NCI-H2171 treated with DMSO at 0.1 percent for 48 hours (cell line): ENCODE measurements at regions not wholly inside any gene's neighbourhood (a gene's known extent, or its start where the extent isn't known, plus 50 kb on each side); places are given as distances from the start of the nearest gene placed in this dataset.
A peak's percentile ranks its signal among the peaks of the same experiment; 100 is the strongest.

Experiments used
- DNase-seq: peaks from one replicate; lab custom pipeline; 2025; lab: John Stamatoyannopoulos, UW

- DNase-seq, result no peak
Measured at GRCh38 chr1:192713921-192714320, 78.0 kb downstream of the RGS13 start.

- no peak for DNase-seq
Measured at GRCh38 chr1:192724670-192725069, 84.2 kb upstream of the RGS2 start.

- no peak for DNase-seq
Measured at GRCh38 chr1:192726820-192727504, 81.9 kb upstream of the RGS2 start.

- peak; percentile 56 for DNase-seq
Measured at GRCh38 chr1:192729500-192729899, 79.3 kb upstream of the RGS2 start.

GRCh38 chr1:192730198-192730597 is 78.6 kb upstream of the RGS2 start:
- peak; percentile 56 for DNase-seq

GRCh38 chr1:192732787-192733186 is 76.1 kb upstream of the RGS2 start:
- peak; percentile 34 for DNase-seq

- no peak for DNase-seq
Measured at GRCh38 chr1:192735298-192735915, 73.4 kb upstream of the RGS2 start.

- no peak for DNase-seq
Measured at GRCh38 chr1:192737306-192737705, 71.5 kb upstream of the RGS2 start.

GRCh38 chr1:192739476-192740184 is 69.2 kb upstream of the RGS2 start:
- no peak for DNase-seq

- DNase-seq, result no peak
Measured at GRCh38 chr1:192740214-192740613, 68.6 kb upstream of the RGS2 start.

GRCh38 chr1:192741095-192741494 is 67.7 kb upstream of the RGS2 start:
- no peak for DNase-seq

GRCh38 chr1:192747301-192747700 is 61.5 kb upstream of the RGS2 start:
- DNase-seq, result no peak

- no peak for DNase-seq
Measured at GRCh38 chr1:192747943-192748342, 60.9 kb upstream of the RGS2 start.

GRCh38 chr1:192749349-192749748 is 59.5 kb upstream of the RGS2 start:
- DNase-seq, result no peak

GRCh38 chr1:192751260-192751659 is 57.6 kb upstream of the RGS2 start:
- DNase-seq, result no peak

GRCh38 chr1:192756314-192756713 is 52.5 kb upstream of the RGS2 start:
- DNase-seq, result no peak

GRCh38 chr1:192756847-192757246 is 52.0 kb upstream of the RGS2 start:
- DNase-seq, result no peak

- no peak for DNase-seq
Measured at GRCh38 chr1:192758492-192758891, 50.3 kb upstream of the RGS2 start.
